Mammary epithelial cell (primary cell): ENCODE measurements at regions not wholly inside any gene's neighbourhood (a gene's known extent, or its start where the extent isn't known, plus 50 kb on each side); places are given as distances from the start of the nearest gene placed in this dataset.

Source experiments
- EZH2 ChIP-seq: IDR thresholded peaks from 2 replicates; pipeline ENCODE4 v1.6.1; 2012; ENCODE audit warnings: low read length, inconsistent platforms, borderline replicate concordance
- TF ChIP-seq, protein P1 (sequence below), 2 donors: IDR thresholded peaks in 1 of 2; conservative IDR thresholded peaks in 1 of 2; 2 replicates each; pipeline ENCODE4 v1.5.1; 2011 to 2012; ENCODE audit warnings: inconsistent platforms in 2 of 2, low read length in 2 of 2, mild to moderate bottlenecking in 2 of 2, control low read depth in 1 of 2, low read depth in 1 of 2; ENCODE audit not compliant: insufficient read depth in 1 of 2; ENCODE audit errors: extremely low read depth in 1 of 2

- TF ChIP-seq, protein P1, sequence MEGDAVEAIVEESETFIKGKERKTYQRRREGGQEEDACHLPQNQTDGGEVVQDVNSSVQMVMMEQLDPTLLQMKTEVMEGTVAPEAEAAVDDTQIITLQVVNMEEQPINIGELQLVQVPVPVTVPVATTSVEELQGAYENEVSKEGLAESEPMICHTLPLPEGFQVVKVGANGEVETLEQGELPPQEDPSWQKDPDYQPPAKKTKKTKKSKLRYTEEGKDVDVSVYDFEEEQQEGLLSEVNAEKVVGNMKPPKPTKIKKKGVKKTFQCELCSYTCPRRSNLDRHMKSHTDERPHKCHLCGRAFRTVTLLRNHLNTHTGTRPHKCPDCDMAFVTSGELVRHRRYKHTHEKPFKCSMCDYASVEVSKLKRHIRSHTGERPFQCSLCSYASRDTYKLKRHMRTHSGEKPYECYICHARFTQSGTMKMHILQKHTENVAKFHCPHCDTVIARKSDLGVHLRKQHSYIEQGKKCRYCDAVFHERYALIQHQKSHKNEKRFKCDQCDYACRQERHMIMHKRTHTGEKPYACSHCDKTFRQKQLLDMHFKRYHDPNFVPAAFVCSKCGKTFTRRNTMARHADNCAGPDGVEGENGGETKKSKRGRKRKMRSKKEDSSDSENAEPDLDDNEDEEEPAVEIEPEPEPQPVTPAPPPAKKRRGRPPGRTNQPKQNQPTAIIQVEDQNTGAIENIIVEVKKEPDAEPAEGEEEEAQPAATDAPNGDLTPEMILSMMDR (conservative IDR thresholded peaks at IDR 0.05 in 1 of 2, IDR thresholded peaks at IDR 0.05 in 1 of 2; ENCODE audit: extremely low read depth in 1 of 2, insufficient read depth in 1 of 2, low read depth in 1 of 2, low read length in 2 of 2) = no peak
- TF ChIP-seq EZH2 = no peak
Observed at GRCh38 chr5:173826086-173826427, 62.1 kb upstream of the CPEB4 start.
